GM04503 (cell line): ENCODE measurements at regions not wholly inside any gene's neighbourhood (a gene's known extent, or its start where the extent isn't known, plus 50 kb on each side); places are given as distances from the start of the nearest gene placed in this dataset.

Source experiments
- DNase-seq: peaks from one replicate; pipeline ENCODE4 v3.0.0-alpha.2; 2012; ENCODE audit warnings: low read depth

DNA sequence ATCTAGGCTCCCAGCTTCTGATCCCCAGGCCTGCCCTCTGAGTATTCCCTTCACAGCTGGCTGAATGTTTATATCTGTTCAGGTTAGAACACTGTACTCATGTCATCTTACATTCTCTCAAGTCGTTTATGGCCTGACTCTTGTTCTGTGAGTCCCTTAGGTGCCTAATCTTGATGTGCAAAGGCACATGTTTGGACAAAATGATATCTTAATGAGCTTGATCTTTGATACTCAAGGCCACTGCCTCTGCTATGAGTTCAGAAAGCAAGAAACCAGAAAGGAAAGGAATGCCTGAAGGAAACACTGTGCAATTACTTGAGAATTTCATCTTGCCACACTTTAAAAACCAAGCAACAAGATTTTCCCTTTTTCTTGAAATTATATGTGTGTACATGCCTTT, 391.8 kb upstream of the ZNF608 start:
- no peak for DNase-seq

- DNase-seq = no peak
Observed at GRCh38 chr5:125139590-125139989, 393.2 kb upstream of the ZNF608 start.

DNA sequence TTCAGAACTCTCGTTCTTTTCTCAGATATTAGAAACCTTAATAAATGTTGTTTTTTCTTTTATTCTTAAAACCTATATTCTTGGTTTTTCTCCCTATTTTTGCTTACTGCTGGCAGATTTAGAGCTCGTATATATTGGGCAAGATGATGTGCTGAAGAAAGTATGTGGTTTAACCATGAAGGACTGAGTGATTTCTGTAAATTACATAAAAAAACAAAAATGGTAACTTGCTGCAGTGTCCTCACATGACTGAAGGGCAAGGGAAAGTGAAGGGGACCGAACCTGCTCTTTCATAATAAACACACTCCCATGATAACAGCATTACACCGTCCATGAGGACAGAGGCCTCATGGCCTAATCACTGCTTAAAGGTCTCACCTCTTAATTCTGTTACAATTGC, 393.8 kb upstream of the ZNF608 start:
- DNase-seq = no peak

- peak; percentile 80 for DNase-seq
Observed at GRCh38 chr5:125140855-125141254, 394.4 kb upstream of the ZNF608 start.

DNA sequence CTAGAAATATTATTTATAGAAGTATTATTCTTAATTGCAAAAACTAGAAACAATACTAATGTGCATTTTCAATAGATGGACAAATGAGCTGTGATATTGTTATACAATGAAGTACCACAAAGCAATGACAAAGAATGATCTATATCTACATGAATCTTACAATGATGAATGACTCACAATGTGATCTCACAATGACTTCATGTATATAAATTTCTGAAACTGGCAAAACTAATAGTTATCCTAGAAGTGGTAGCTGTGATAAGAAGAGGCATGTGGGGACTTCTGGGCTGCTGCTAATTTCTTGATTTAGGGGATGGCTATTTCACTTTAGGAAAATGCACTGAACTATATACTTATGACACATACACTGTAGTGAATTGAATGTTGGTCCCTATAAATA, 396.0 kb upstream of the ZNF608 start:
- DNase-seq = no peak

DNA sequence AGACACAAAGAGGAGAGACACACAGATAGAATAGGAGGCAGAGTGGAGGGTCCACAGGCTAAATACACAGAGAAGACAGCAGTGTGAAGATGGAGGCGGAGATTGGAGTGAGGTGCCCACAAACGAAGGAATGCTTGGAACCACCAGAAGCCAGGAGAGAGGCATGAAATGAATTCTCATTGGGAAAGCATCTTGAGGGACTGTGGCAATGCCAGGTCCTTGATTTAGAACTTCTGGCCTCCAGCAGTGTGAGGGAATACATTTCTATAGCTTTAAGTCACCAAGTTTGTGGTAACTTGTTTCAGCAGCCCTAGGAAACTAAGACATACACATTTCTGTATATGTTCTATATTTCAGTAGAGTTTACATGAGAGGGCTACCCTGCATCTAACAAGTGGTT, 396.6 kb upstream of the ZNF608 start:
- no peak for DNase-seq

DNA sequence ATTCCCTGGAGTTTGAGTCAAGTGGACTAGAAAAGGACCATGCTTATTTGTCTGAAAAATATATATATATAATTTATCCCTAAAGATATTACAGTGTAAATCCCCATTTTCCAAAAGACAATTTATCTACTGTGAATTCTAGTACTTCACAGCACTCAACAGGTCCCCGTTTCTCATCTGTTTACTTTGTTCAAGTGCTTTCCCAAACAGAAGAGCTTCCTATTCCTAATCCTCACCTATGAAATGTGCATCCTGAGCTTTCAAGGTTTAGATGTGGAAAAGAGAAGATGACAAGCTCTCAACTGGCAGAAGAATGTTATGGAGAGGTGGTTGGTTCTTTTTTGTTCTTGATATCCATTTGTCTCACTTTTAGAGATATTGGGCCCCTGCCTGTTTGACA, 401.6 kb upstream of the ZNF608 start:
- no peak for DNase-seq

DNA sequence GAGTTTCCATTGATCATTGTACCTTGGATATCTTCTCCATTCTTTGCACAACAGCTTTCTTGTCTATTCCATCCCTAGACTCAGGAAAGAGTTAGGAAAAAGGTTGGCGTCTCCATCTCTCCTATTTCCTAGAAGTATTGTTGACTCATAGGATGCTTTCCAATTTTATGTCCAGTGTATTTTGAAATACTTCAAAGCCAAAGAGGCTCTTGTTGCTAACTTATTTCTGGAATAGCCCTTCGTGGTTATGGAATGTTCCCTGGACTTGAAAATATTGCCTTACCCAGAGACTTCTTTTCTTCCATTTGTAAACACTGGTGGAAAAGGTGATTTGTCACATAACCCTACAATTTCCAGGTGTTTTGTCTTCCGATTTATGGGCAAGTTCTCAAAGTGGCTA, 402.3 kb upstream of the ZNF608 start:
- no peak for DNase-seq

GRCh38 chr5:125149110-125149509, 402.7 kb upstream of the ZNF608 start:
- no peak for DNase-seq

- DNase-seq = no peak
Observed at GRCh38 chr5:125149527-125149926, 403.1 kb upstream of the ZNF608 start.

DNA sequence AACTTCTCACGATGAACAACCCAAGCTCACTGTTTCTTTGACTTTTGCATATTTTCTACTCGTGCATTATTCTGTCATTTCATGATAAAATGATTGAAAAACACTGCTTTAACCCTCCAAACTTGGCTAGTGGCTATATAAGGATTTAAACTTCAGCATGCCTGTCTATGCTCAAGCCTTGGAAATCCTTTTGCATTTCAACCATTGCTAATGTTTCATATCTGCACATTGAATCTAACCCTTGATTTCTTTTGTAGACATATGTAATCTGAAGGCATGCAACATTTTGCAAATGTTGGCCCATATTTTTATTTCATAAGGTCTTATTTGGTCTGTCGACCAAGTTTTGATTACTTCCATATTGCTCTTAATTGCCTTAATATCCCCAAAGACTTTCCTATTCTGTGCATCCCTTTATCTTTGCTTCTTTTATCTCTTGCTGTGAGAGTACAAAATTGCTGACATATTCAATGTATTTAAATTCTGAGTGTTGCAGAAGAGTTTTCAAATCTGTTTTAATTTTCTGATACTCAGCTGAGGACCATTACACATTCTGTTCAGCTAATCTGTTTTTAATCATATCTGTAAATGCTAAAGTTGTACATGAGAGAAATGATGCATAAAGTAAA, 403.7 kb upstream of the ZNF608 start:
- no peak for DNase-seq

DNA sequence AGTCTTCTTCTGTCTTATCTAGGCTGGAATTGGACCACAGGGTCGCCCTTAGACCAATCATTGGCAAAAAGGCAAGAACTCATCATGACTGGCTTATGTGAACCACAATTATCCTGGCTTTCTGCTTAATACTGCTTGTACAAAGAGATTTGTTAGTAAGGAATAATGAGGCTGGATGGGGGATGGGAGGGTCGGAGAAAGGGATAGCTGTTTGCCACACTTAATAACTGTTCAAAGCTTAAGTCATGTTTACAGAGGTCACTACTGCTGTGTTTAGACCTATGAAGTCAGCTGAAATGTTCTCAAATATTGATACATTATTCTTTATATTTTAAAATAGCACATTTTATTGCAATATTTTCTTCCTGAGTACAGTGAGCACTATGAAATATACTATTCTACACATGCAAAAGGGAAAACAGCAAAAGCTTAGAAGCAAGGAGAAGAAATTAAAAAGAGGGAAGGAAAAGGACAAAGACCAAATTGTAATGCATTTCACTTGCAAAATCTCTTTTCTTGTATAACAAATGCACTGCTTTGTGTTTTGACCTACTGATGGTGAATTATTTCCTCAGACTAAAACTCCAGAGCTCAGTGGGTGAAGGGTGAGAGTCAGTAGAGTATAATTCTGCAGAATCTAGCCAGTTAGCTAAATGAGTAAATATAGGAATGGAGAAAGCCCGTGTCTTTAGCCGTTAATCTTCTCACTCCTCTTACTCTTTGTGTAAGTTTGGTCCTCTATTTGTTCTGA, 404.9 kb upstream of the ZNF608 start:
- no peak for DNase-seq

GRCh38 chr5:125152044-125152443, 405.6 kb upstream of the ZNF608 start:
- no peak for DNase-seq

DNA sequence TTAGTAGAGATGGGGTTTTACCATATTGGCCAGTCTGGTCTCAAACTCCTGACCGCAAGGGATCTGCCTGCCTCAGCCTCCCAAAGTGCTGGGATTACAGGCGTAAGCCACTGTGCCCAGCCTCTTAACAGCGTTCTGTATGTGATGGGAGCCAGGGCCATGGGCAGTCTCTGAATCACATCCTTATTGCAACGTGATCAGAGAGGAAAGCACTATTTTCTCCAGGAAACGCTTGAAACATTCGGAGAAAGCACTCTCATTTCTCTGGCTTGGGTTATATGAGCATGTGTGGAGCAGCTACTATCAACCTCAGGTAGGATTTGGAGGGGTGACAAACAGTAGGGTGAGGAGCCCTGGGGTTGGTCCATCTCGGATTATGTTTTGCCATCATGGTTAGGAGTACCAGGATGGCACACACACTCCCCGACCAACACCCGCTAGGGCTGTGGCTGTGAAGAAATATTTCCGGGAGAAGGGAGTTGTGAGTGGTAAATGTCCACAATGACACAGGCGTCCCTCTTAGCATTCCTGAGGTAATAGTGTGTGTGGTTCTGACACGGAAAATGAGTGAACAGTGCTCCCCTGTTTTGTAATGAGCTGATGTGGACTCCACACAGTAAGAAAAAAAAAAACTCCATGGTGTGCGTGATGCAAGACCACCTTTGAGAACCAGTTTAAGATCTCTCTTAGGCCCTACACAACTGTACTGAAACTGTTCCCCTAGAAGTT, 406.2 kb upstream of the ZNF608 start:
- DNase-seq = no peak

DNA sequence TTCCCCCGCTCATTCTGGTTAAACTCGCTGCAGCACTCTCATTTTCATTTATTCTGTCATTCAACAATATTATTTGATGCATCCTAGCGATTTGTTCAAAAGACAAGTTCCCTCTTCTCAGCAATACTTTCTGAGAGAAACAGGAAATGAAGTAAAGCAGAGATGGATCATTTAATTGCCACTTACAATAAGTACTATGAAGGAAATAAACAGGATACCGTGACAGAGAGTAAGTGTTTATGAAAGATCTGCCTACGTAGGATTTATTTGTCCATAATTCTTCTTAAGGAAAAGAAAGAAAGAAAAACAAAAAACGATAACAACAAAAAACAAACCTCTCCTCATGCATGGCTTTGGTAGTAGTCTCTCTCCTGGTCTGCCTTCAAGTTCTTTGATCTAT, 406.8 kb upstream of the ZNF608 start:
- DNase-seq = no peak

- DNase-seq = peak; percentile 38
Observed at GRCh38 chr5:125154301-125155110, 408.1 kb upstream of the ZNF608 start.

DNA sequence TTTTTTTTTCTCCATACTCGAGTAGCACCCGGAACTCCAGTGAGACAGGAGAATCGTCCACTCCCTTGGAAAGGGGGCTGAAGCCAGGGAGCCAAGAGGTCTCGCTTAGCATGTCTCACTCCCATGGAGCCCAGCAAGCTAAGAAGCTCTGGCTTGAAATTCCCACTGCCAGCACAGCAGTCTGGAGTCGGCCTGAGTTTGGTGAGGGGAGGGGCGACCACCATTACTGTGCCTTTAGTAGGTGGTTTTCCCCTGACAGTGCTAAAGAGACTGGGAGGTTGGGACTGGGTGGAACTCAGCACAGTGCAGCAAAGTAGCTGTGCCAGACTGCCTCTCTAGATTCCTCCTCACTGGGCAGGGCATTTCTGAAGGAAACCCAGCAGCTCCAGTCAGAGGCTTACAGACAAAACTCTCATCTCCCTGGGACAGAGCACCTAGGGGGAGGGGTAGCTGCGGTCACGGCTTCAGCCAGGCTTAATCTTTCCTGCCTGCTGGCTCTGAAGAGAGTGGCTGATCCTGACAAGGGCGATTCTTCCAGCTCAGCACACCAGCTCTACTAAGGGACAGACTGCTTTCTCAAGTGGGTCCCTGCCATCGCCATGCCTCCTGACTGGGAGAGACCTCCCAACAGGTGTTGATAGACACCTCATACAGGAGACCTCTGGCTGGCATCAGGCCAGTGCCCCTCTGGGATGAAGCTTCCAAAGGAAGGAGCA, 414.5 kb upstream of the ZNF608 start:
- DNase-seq = no peak

- no peak for DNase-seq
Observed at GRCh38 chr5:125162714-125163113, 416.3 kb upstream of the ZNF608 start.

DNA sequence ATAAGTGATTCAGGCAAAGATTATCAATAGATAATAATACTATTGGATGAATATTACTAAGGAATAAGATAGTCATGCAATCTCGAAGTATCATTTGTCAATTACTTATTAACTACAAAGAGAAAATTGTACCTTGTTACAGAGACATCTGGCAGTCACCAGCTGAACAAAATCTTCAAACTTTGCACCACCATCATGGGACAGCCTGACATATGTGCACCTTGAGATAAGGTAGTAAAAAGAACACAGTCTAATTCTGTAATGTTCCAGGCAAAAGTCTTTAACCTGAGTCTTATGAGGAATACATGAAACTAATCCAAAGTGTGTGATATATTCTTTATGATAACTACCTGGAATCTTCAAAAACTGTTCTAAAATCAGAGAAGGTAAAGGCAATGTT, 423.0 kb upstream of the ZNF608 start:
- DNase-seq = no peak

- no peak for DNase-seq
Observed at GRCh38 chr5:125171641-125172040, 425.2 kb upstream of the ZNF608 start.

- DNase-seq = no peak
Observed at GRCh38 chr5:125175348-125176004, 429.0 kb upstream of the ZNF608 start.
